ENCODE measurements at regions not wholly inside any gene's neighbourhood (a gene's known extent, or its start where the extent isn't known, plus 50 kb on each side); places are given as distances from the start of the nearest gene placed in this dataset.

- H3K4me1 ChIP-seq (ENCODE audit: control insufficient read depth in 5 of 5, insufficient read depth in 5 of 5, low read length in 5 of 5): no peaks in the 10 kb centered on the region
- DNase-seq (no peak), ATAC-seq (ENCODE audit: insufficient read depth, low FRiP score) (no peak)
- no peaks in the 10 kb centered on the region for H3K27me3 ChIP-seq (ENCODE audit: control insufficient read depth in 3 of 3, insufficient read depth in 3 of 3, low read length in 2 of 3)
- no peaks in the 10 kb centered on the region for H3K36me3 ChIP-seq (ENCODE audit: control insufficient read depth in 4 of 4, insufficient read depth in 4 of 4, low read length in 4 of 4)
- TF ChIP-seq CTCF (IDR thresholded peaks at IDR 0.05; ENCODE audit: control extremely low read depth, extremely low read depth): no peak
- H3K9ac ChIP-seq (ENCODE audit: insufficient read depth in 1 of 2, low read length in 2 of 2): no peak overlapping the region
- H3K4me3 ChIP-seq: no peak overlapping the region
- peaks cover 0 to 5% (median 0%) of the 10 kb centered on the region in 4 donors for H3K9me3 ChIP-seq (ENCODE audit: control insufficient read depth in 4 of 4, insufficient read depth in 3 of 4, low read length in 3 of 4)
- no peak overlapping the region for H3K27ac ChIP-seq (ENCODE audit: low read depth in 1 of 2, low read length in 1 of 2)
These were observed 691.7 kb upstream of the SEMA6A start for GRCh38 chr5:117266280-117266679.

- no peak overlapping the region for H3K27ac ChIP-seq (ENCODE audit: low read depth in 1 of 2, low read length in 1 of 2)
- no peak overlapping the region for H3K4me3 ChIP-seq
- H3K4me1 ChIP-seq (ENCODE audit: control insufficient read depth in 5 of 5, insufficient read depth in 5 of 5, low read length in 5 of 5): no peaks in the 10 kb centered on the region
- no peak for TF ChIP-seq CTCF (IDR thresholded peaks at IDR 0.05; ENCODE audit: control extremely low read depth, extremely low read depth)
- no peak overlapping the region for H3K9ac ChIP-seq (ENCODE audit: insufficient read depth in 1 of 2, low read length in 2 of 2)
- ATAC-seq (ENCODE audit: insufficient read depth, low FRiP score) (no peak), DNase-seq (no peak)
- no peaks in the 10 kb centered on the region for H3K27me3 ChIP-seq (ENCODE audit: control insufficient read depth in 3 of 3, insufficient read depth in 3 of 3, low read length in 2 of 3)
- no peaks in the 10 kb centered on the region for H3K36me3 ChIP-seq (ENCODE audit: control insufficient read depth in 4 of 4, insufficient read depth in 4 of 4, low read length in 4 of 4)
- 61 to 69% methylated on average over 1 of the region's 1 CpG for WGBS, 2 donors
- peaks cover 0 to 5% (median 0%) of the 10 kb centered on the region in 4 donors for H3K9me3 ChIP-seq (ENCODE audit: control insufficient read depth in 4 of 4, insufficient read depth in 3 of 4, low read length in 3 of 4)
These were observed 688.6 kb upstream of the SEMA6A start for GRCh38 chr5:117263231-117263630.

- H3K27me3 ChIP-seq (ENCODE audit: control insufficient read depth in 3 of 3, insufficient read depth in 3 of 3, low read length in 2 of 3): no peaks in the 10 kb centered on the region
- no peaks in the 10 kb centered on the region for H3K4me1 ChIP-seq (ENCODE audit: control insufficient read depth in 5 of 5, insufficient read depth in 5 of 5, low read length in 5 of 5)
- TF ChIP-seq CTCF (IDR thresholded peaks at IDR 0.05; ENCODE audit: control extremely low read depth, extremely low read depth): no peak
- no peak overlapping the region for H3K4me3 ChIP-seq
- H3K9me3 ChIP-seq (ENCODE audit: control insufficient read depth in 4 of 4, insufficient read depth in 3 of 4, low read length in 3 of 4): peaks cover 0 to 5% (median 0%) of the 10 kb centered on the region in 4 donors
- 58 to 66% methylated on average over 4 of the region's 4 CpGs for WGBS, 2 donors
- no peak overlapping the region for H3K9ac ChIP-seq (ENCODE audit: insufficient read depth in 1 of 2, low read length in 2 of 2)
- DNase-seq (peak in 1 of 3 donors; percentile 12), ATAC-seq (ENCODE audit: insufficient read depth, low FRiP score) (no peak)
- no peak overlapping the region for H3K27ac ChIP-seq (ENCODE audit: low read depth in 1 of 2, low read length in 1 of 2)
- H3K36me3 ChIP-seq (ENCODE audit: control insufficient read depth in 4 of 4, insufficient read depth in 4 of 4, low read length in 4 of 4): no peaks in the 10 kb centered on the region
These were observed 688.0 kb upstream of the SEMA6A start for GRCh38 chr5:117262572-117263131.
